Fibroblast of lung (primary cell): ENCODE measurements at regions not wholly inside any gene's neighbourhood (a gene's known extent, or its start where the extent isn't known, plus 50 kb on each side); places are given as distances from the start of the nearest gene placed in this dataset.

Experiments used
- CTCF ChIP-seq, 2 donors: IDR thresholded peaks in 1 of 2; conservative IDR thresholded peaks in 1 of 2; 1 replicate in 1 of 2; 2 replicates in 1 of 2; pipeline ENCODE4 v1.5.1; 2011 to 2012; ENCODE audit warnings: low read length in 2 of 2, control low read depth in 1 of 2, inconsistent platforms in 1 of 2, low read depth in 1 of 2, mild to moderate bottlenecking in 1 of 2
- EZH2 ChIP-seq: IDR thresholded peaks from 2 replicates; pipeline ENCODE4 v1.5.1; 2012; ENCODE audit warnings: low read length, control low read depth, mild to moderate bottlenecking; ENCODE audit errors: missing control alignments

- TF ChIP-seq CTCF (conservative IDR thresholded peaks at IDR 0.05 in 1 of 2, IDR thresholded peaks at IDR 0.05 in 1 of 2; ENCODE audit: low read depth in 1 of 2, low read length in 2 of 2), result no peak
- no peak for TF ChIP-seq EZH2
Observed at GRCh38 chr4:64195582-64195981, 213.7 kb downstream of the TECRL start.
